GM18517 (cell line): ENCODE measurements at regions not wholly inside any gene's neighbourhood (a gene's known extent, or its start where the extent isn't known, plus 50 kb on each side); places are given as distances from the start of the nearest gene placed in this dataset.
"Not testable (repeated sequence)": the region's sequence is repeated elsewhere in the genome, so short reads cannot be mapped to it uniquely, and the experiment has no call there.

ENCODE experiments used
- ATAC-seq: cut with Tn5 transposase; IDR thresholded peaks from one replicate; pipeline ENCODE4 v1.9.1; 2021; ENCODE audit warnings: mild to moderate bottlenecking, moderate library complexity; ENCODE audit not compliant: unreplicated experiment

DNA sequence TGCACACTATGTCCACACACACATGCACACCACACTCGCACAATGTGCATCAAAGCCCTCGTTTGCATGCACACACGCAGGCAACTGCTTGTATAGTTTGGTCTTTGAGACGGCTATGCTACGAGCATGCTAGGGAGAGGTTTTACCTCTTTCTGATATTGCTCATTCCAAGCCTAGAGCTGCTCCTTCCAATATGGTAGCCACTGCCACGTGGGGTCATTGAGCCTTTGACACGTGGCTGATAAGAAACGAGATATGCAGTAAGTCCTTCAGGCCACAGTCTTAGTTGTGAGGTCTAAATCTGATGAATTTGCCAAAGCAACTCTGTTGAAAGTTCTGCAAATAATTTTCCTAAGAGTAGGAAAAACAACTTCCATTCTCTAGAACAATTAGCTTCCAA, 204.4 kb downstream of the KLF6 start:
- no peak for ATAC-seq

DNA sequence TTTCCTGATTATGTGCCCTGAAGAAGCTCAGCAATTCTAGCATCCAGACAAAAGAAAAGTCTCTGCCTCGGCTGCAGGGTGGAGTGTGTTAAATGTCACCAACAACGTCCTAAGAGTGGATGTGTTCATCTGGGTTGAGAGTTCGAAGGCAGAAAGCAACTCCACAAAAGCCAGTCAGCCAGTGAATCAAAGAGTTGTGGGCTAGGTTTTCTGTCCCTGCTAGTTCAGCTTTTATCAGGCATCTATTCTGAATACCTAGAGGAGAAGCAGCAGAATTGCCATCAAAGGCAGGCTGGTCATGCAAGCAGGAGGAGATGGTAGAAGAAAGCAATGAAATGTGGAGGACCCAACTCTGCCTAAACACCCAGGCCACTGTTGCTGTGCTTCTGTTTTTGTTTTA, 205.2 kb downstream of the KLF6 start:
- ATAC-seq: no peak

DNA sequence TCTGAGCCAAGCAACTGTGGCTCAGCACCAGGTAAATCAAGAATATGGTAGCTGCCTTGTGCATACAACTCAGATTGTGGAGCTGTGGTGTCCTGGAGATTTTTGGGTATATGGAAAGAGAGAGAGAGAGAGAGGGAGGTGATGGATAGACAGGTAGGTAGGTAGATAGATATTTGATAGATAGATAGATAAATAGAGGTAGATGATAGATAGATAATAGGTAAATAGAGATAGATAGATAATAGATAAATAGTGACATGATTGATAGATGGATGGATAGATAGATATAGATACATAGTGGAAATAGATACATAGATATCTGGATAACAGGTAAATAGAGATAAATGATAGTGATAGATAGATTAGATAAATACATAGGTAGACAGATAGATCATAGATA, 206.3 kb downstream of the KLF6 start:
- no peak for ATAC-seq

DNA sequence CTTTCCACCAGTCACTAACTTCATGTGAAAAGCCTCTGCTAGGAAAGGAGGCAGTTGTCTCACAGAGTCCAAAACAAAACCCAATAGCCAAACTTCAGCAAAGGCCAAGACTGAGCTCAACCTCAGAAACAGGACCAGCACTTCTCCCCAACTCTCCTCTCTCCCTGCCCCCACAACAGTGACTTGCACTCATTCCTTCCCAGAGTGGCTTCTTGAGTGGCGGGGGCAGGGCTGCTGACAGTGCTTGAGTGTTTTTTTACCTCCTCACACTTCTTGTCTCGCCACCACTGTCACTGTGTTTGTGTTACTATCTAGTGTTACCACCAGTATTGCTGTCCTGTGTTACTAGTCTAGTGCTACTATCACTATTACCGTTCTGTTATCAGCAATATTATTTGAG, 206.8 kb downstream of the KLF6 start:
- no peak for ATAC-seq

DNA sequence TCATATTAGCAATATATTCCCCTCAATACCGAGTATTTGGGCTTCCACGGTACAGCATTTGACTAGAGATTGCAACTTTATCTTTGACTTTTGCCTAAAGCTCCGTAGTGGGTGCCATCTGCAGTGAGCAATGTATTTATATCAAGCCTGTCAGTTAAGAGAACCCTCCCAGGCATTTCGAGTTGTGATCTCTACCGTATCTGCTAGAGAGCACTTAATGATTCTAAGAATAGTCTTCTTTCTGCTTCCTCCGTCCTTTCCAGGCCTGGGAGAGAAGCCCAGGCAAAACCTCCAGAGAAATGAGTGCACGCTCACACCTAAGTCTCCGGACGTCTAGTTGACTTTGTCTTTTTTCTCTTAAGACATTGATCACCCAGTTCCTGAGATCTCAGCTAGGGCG, 210.6 kb downstream of the KLF6 start:
- ATAC-seq: no peak

DNA sequence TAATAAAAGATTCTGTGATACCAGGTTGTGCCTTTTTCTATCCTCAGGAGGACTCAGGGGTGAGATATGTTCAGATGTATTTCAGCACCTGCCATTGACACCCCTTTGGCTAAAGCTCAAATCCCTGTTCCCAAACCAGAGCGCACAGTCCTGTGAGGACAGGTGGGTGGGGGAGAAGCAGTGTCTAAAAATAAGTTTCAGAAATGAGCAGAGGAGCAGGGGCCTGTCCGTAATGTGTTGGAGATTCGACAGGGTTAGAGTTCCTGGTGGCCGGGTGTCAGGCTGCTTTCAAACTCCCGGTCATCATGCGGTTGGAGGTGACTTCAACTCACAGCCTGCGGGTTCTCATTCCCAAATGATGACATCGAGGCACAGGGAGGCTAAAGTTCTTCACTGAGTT, 211.5 kb downstream of the KLF6 start:
- ATAC-seq: no peak

DNA sequence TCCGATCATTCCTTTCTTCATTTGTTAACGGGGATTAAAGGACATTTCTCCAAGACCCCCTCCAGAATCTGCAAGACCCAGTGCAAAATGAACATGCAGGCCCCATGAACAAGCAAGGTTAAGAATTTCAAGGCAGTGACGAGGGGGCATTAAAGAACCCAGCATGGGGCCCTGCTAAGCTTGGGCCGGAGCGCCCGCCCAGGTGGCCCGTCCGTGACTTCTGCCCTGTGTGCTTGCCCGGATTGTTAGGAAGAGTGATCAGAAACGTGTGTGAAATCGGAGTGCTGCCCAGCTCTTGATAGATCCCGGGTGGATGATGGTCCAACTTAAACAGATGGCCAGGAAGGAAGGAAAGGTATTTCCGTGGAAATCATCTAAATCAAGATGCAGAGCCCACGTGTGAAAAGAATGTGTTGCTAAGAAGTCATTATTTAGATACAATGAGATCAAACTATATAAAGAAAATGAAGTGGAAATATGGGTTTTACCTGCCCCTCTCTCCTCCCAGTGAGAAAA, 213.6 kb downstream of the KLF6 start:
- ATAC-seq: no peak

DNA sequence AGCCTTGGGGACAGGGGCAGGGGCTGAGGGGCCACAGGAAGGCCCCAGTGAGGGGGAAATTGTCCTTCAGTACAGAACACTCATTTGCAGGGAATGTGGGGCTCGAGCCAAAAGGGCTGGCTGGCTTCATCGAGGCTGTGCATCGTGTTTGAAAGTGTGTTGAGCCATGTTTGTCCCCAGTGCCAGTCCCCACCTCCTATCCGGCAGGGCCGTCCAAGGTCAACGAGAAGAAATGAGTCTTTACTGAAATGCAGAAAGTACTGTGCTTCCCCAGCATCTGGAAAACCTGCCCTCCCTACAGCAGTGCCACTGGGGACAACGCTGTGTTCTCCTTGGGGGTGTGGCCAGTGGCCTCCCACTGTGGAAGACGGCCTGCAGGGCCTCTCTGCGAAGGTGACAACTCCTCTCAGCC, 214.1 kb downstream of the KLF6 start:
- no peak for ATAC-seq

DNA sequence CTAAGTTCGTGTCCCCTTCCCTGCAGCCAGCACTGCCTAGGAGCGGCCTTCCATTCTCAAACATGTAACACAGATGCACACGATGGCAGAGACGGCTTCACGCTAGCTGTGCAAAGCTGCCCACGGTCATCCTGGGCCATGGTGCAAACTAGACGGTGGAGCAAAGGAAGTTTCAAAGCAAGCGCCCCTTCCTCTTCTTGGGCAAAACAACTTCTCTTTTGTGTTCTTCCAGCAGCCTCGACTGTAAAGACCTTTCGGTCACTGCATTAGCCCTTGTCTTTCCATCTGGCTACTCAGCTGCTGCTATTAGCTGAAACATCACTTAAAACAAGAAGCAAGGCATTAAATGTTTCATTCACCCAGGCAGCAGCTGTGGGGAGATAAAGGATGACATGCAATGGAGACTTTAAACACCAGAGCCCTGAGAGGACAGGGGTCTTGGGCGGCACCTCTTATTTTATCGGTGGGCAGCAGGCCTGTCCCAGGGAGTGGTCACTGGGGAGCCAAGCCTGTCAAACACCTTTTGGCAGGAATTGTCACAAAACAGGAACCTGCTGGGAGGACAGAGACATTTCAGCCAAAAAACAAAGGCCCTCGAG, 214.8 kb downstream of the KLF6 start:
- no peak for ATAC-seq

DNA sequence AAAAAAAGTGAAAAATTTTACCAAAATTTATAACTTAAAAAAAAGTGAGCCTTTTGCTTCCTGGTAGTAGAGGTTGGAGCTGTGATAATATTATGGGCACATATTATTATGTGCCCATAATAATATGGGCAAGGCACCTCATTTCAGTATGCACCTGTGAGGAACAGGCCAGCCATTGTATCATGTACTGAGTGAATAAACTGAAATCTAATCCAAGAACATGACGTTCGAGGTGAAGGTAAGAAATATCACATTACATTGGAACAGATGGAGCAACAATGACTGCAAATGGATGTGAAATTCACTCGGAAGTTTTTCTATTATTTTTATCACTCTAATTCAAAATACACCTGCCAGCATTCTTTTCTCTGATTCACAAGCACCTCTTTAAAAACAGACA, 216.0 kb downstream of the KLF6 start:
- ATAC-seq: no peak

DNA sequence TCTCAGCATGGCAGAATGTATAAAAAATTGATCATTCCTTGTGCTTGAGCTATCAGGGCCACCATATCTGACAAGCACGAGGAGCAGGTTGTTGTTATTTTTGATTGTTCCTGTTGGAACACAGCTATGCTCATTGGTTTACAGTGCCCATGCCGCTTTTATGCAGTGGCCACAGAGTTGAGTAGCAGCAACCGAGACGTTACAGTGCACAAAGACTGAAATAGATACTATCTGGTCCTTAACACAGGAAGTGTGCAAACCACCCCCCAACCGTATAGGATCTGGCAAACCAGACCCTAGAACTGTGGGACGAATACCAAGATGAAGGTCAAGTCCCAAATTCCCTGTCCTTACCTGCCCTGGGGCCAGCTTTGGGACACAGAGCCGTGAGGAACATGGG, 216.6 kb downstream of the KLF6 start:
- ATAC-seq: no peak

DNA sequence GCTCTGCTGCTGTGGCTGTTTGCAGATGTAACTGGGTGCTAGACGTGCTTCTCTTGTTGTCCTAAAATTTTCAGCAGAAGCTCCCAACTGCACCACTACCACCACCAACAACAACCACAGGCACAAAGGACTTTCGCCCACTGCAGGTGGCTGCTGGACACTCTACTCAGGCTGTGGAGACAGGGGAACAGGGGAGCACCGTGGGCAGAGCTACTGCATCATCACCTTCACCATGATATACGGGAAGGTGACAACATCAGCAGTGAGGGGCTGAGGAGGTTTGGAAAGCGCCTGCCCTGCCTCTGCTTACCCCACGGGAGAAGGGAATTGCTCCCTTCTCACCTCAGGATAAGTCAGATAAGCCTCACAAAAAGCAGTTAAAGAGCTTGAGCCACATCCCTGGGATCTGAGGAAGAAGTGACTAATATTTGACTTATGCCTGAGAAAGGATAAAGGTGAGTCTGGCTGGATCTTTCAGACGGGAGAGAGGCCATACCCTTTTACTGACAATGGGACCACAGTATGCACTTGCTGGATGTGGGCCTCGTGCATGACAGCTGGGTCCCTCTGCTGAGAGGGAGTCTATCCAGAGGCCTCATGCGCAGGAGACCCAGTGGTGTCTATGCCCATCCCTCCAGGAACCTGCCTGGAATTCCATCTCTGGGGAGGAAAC, 217.6 kb downstream of the KLF6 start:
- ATAC-seq: no peak

DNA sequence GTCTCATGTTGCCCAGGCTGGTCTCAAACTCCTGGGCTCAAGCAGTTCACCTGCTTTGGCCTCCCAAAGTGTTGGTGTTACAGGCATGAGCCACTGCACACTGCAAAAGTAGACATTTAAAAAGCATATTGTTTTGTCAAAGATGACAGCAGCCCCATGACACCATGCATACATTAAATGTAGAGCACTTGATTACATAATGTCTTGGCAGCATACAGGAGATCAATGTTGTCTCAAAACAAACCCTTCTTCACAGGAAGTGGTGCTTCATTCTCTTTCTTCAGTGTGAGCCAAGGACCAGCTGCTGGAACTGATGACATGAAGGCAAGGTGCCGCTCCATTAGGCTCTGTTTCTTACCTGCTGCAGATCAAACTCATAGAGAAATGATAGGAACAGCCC, 218.4 kb downstream of the KLF6 start:
- no peak for ATAC-seq

DNA sequence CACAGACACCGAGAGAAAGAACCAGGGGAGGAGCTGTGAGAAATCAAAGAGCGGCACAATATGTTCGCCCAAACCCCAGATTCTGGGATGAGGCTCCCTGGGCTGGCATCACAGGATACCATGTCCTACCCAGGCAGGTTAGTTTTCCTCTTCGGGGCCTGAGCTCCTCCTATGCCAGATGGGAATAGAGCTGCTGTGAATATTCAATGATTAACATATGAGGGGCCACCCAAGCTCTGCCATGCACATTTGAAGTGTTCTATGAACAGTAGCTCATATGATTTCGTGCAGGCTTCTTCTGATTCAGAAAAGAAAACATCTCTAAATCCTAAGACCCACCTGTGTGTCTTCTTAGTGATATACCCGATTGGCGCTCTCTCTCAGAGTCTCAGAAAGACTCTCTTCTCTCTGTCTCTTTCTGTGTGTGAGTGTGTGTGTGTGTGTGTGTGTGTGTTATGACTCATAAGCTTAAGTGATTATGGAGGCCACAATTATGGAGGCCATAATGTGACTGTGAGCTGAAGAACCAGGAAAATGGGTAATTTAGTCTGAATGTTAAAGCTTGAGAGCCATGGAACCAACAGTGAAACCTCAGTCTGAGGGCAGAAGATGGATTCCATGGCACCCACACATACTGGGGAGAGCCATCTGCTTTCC, 220.5 kb downstream of the KLF6 start:
- no peak for ATAC-seq

DNA sequence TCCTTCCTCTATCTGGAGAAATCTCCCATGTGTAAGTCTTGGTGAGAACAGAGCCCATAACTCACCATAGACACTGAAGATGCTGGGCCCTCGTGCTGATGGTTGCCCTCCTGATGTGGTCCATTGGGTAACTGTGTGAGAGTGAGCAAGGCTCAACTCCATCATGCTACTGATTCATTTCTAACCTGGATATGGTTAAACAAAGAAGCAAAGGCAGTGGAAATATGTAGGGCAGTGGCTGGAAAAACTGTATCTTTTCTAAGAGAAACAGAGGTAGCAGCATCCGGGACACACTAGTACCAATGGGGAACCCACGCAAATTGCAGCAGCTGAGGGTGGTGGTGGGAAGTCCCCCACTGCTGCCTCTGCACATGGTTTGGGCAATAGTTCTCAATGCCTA, 221.7 kb downstream of the KLF6 start:
- ATAC-seq: no peak

DNA sequence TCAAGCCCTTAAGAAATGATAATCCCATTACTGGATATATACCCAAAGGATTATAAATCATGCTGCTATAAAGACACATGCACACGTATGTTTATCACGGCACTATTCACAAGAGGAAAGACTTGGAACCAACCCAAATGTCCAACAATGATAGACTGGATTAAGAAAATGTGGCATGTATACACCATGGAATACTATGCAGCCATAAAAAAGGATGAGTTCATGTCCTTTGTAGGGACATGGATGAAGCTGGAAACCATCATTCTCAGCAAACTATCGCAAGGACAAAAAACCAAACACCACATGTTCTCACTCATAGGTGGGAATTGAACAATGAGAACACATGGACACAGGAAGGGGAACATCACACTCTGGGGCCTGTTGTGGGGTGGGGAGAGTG, 224.4 kb downstream of the KLF6 start:
- ATAC-seq: not testable (repeated sequence)

DNA sequence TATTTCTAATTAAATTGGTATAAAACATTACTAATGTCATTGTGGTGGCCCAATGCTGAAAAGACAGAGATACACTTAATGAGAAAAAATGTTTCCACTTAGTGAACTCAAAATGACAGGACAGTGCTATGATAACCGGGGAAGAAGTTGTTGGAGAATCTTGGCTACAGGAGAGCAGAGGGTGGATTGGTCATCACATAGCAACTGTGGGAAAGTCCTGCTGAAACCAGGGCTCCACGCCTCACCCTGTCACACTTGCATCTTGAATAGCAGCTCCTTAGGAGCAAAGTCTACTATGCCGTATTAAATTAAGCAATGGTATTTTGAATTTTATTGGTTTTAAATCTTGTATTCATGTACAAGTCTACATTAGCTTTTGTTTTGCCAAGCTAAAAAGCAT, 225.5 kb downstream of the KLF6 start:
- ATAC-seq: no peak

DNA sequence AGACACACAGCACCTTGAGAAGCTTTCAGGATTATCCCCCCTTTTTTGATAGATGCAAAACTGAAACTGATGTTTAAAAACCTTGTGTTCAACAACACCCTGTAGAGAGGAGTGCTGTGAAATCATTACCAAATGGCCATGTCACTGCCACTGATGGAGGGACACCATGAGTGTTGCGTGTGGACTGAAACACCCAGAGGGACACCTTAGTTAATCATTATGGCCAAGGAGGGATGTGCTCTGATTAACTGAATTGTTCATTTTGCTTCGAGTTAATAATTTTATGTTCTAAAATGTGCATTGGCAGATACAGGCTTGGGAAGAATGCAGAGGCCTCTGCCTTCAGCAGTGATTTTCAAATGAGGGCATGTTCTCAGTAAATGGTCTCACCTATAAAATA, 226.0 kb downstream of the KLF6 start:
- no peak for ATAC-seq

DNA sequence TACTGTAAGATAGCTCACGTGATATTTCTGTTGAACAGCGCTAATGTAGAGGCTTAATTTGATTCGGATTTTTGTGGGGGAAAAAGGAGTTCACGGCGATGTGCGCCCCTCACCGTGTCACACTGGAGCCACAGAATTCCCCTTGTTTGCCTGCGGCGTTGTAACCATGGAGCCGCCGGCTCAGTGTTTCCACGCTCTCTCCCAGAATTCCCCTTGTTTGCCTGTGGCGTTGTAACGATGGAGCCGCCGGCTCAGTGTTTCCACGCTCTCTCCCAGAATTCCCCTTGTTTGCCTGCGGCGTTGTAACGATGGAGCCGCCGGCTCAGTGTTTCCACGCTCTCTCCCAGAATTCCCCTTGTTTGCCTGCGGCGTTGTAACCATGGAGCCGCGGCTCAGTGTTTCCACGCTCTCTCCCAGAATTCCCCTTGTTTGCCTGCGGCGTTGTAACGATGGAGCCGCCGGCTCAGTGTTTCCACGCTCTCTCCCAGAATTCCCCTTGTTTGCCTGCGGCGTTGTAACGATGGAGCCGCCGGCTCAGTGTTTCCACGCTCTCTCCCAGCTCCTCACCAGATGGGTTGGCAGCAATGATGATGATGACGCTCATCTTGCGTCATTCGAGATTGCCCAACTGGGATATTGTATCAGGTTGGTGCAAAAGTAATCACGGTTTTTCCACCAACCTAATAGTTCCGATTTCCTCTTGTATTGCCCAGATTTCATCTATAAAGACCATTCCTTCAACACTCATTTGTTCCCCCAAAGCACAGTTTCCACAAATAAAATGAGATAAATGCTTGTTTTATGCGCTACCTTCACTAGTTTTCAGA, 228.6 kb downstream of the KLF6 start:
- not testable (repeated sequence) for ATAC-seq

DNA sequence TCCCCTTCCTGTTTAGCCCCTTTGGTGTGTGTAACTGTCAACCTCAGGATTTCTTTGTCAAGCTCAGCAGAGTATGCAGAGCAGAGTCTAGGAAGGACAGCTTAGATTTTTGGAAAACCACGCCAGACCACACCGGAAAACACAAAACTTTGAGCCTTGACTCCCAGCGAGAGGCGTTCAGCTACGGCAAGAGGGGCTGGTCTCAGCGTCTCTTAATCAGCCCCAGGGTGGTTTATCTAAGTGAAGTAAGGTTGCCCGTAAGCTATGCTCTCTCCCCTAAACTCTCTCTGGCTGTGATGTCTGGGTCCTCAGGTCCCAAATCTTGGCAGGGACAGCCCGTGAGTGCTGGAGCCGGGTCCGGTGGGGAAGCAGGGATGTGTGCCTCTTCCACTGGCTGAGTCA, 230.9 kb downstream of the KLF6 start:
- ATAC-seq: no peak

DNA sequence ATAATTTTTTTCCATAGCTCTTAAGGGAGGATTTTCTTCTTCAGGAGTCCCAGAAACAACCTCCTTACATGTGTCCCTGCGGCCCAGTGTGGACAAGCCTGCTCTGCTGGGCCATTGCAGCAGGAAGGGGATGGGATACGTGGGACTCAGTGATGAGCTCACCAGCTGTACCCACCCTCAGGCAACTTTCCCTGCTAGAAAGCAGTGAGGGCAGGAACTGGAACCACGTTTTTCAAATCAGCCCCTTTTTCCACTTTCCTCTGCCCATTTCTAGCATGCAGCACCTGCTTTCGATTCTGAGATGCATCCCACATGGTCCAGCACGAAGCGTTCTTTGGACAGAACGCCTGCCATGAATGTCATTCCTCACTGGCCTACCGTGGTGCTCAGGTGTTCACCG, 232.7 kb downstream of the KLF6 start:
- no peak for ATAC-seq

DNA sequence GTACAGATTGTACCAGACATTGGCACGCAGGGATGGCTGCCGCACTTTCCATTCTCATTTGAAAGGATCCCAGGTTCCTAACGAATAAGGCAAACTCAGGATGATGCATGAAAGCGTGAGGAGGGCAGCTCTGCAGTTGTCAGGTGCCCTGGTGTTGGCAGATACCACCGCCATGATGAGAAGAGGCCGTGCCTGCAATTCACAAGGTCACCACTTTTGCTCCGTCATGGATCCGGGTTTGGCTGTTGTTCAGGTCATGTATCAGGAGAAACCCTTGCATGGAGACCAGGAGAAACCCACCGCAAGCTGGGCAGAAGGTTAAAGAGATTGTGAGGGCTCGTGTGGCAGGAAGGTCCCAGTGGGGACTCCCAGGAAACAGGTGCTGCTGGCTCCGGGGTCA, 233.2 kb downstream of the KLF6 start:
- no peak for ATAC-seq
